Right hindlimb (tissue), 1 donor: ENCODE measurements at regions not wholly inside any gene's neighbourhood (a gene's known extent, or its start where the extent isn't known, plus 50 kb on each side); places are given as distances from the start of the nearest gene placed in this dataset.
A peak's percentile ranks its signal among the peaks of the same experiment; 100 is the strongest.

ENCODE experiments used
- DNase-seq: peaks from one replicate; pipeline ENCODE4 v3.0.0-alpha.2; 2018

- no peak for DNase-seq
These were observed 101.2 kb downstream of the ZNF519 start for GRCh38 chr18:14031053-14031452.

DNA sequence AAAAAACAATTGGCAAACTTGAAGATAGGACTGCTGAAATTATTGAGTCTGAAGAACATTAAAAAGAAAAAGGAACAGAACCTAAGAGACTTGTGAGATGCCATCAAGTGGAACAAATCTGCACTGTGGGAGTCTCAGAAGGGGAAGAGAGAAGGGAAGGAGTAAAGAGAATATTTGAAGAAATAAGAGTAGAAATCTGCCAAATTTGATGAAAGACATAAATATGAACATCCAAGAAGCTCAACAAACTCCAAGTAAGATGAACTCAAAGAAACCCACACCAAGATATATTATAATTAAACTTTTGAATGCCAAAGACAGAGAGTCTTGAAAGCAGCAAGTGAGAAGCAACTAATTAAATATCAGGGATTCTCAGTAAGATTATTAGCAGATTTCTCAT lies 102.7 kb downstream of the ZNF519 start:
- DNase-seq, result no peak

DNA sequence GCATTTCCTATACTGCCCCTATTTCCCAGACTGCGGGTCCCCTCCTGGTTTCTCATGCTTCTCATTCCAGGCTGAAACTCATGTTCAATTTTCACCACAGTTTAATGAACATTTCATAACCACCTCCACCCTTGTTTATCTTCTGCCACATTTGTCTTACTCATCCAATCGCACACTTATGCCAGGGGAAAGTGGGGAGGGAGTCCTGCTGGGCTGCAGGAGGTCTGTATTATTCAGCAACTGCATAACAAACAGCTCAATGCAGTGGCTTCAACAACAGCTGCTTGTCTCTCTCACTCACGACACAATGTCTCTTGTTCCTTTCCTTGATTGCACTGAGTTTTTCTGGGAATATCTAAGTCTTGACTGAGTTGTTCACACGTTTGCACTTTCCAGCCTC lies 106.0 kb downstream of the ZNF519 start:
- DNase-seq, result no peak

GRCh38 chr18:14025306-14025940 lies 106.8 kb downstream of the ZNF519 start:
- no peak for DNase-seq

DNA sequence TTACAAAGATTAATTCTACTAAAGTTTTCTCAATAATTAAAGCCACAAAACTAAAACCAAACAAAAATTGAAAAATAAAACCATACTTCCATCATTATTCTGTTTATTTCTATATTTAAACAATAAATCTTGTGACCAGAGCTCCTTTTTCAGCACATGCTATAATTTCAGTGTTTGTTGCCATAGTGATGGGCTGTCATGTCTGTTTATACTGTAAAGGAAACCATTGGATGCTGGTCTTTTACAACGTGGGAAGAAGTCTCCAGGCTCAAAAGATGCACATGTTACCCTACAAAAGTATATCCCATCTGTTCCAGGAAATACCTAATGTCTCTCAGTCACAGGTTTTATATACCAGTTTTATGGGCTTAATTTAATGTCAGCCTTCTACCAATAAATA lies 100.1 kb upstream of the MC2R start:
- no peak for DNase-seq

DNA sequence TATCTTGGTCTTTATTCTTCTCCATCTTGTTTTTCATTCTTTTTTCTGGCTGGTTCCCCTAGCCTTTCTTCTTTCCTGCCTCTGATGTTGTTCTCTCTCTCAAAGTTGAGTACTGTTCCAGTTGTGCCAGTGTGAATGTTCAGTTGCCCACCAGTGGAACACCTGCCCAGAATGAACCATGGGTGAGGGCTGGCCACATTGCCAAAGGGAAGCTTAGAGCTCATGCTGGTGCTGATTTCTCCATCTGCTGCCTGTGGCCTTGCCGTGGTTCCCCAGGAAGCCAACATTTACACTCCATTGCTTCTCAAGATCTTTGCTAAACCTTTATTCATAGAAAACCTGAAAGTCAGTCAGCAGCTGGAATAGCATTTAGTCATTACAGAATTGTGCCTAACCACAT lies 99.1 kb upstream of the MC2R start:
- no peak for DNase-seq

DNA sequence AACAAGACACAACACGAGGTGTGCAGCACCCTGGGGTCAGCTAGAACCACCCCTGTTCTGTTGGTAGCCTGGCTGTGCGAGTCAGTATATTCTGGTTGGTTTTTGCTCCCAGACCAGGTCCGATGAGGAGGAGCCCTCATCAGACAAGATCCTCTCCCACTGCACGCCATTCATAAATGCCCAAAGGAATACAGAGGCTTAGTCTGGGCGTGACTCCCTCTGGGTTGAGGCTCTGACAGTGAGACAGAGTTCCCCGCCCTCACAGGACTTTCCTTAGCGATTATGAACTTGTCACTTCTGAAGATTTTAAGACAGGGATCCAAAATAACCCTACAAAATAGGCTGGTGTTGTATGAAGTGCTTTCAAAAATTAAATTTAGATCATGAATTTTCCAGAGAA lies 85.5 kb upstream of the MC2R start:
- no peak for DNase-seq

DNA sequence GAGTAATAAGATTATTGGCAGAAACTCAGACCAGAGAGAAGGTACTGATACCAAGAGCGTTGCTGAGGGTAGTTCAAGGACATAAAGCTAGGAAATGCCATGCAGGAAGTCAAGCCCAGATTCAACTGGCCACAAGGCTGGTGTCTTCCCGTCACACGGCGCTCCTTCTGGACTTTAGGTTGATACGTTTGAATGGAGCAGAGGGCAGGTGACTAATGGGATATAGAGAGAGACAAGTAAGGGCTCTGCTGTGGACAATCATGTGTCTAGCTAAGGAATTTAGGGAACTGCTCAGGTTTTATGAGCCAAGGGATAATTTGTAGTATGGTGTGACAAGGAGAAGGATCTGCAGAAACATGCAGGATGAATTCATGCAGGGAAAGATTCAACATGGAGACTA lies 83.9 kb upstream of the MC2R start:
- DNase-seq, result no peak

DNA sequence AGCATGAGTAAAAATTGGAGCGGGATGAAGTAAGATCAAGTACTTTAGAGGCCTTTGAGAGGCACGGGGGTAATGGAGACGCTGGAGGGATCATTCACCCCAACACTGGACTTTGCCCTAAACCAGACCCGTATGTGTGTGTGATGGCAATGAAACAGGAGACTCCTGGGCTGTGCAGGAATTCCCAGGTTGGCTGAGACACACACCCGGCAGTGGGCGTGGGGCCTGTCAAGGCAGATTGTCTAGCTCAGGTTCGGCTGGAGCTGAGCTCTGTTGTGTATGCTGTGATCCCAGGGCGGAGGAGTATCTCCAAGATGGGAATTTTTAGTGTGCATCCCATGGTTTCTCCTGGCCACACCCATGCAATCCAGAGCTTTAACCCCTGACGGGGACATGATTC lies 83.2 kb upstream of the MC2R start:
- DNase-seq, result no peak

DNA sequence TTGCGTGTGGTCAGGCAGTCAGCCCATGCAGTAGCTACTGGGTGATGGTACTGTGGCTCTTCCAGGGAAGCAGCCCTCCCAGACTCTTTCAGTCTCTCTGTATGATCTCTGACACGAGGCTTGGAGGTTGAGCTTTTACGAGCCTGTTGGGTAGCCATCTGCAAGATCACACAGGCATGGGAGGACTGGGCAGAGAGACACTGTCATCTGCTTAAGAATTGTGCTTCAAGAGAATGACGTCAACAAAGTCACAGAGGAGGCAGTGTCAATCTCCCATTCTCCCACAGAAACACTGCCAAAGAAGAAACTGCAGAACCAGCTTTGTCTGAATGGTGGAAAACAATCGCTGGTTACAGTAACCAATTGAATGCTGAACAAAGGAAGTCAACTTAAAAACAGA lies 78.4 kb upstream of the MC2R start:
- DNase-seq, result no peak

GRCh38 chr18:13992826-13993540 lies 77.6 kb upstream of the MC2R start:
- no peak for DNase-seq

DNA sequence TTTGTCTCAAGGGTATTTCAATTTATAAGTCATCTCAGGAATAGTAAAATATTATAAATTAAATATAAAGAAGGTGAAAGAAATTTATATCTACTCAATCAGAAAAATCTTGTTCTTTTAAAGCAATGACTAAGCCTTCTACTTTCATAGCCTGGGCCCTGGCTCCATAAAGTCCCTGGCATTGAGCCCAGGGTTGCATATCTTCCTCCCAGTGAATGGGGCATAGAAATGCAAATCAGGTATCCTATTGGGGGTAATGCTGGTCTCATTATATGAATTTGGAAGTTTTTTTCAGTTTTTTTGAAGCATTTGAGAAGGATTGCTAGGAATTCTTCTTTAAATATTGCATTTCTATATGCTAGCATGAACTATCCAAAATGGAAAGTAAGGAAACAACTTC lies 73.9 kb upstream of the MC2R start:
- DNase-seq, result no peak

DNA sequence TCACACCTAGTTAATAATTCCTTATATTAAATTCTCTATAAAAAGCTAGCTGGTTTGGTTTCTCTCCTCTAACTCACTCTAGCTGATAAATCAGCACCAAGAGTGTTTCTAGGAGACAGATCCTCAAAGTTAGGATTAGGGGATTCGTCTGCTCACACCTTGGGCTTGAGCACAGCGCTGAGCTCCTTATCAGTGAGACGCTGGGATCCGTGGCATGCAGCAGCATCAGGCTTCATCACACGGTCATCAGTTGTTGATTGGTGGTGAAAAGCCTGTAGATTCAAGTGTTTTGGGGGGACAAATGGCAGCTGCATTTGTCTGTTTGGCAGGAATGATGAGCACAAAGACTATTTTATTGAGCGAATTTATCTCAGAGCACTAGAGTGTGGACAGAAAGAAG lies 72.6 kb upstream of the MC2R start:
- no peak for DNase-seq

- DNase-seq, result no peak
These were observed 68.7 kb upstream of the MC2R start for GRCh38 chr18:13984080-13984479.

DNA sequence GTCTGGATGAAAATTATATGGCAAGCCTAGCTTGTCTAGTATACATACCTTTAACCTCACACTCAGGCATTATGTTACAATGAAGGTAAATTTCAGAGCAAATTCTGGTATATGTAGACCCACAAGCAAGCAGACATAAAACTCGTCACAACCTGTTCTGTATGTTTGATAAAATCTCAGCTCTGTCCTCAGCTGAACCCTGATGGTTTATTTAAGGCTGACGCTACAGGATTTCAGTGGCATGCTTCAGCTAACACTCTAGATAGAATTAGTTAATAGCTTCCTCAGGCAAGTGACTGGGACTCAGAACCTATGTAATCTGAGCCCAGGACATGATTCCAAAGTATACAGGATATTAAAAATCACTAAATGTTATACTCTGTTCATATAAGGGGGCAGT lies 68.2 kb upstream of the MC2R start:
- DNase-seq, result no peak

- DNase-seq, result peak; percentile 19
These were observed 66.8 kb upstream of the MC2R start for GRCh38 chr18:13982126-13982525.

DNA sequence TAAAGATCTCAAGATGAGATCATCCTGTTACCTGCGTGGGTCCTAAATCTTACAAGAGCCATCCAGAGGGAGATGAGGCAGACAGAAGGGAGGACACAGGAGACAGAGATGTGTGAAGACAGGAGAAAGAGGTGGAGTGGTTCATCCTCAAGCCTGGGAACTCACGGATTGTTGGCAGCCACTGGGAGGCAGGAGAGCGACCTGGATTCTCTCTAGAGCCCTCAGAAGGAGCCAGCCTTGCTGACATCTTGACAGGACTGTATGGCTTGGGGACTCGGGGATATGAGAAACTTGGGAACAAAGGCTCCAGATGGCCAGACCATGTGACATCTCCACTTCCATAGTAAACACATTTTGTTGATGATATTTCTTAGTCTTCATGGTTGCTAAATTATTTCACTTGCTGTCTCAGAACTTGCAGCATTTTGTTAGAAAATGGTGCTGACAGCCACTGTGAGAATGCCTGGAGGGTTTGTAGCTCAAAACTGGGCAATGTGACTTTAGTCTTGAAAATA lies 57.8 kb upstream of the MC2R start:
- DNase-seq, result no peak
